GM10266 (cell line): ENCODE measurements at regions not wholly inside any gene's neighbourhood (a gene's known extent, or its start where the extent isn't known, plus 50 kb on each side); places are given as distances from the start of the nearest gene placed in this dataset.

ENCODE experiments used
- DNase-seq: peaks from one replicate; pipeline ENCODE4 v3.0.0; 2012; ENCODE audit errors: extremely low spot score
- CTCF ChIP-seq: IDR thresholded peaks from 2 replicates; pipeline ENCODE4 v1.5.1; 2012; ENCODE audit warnings: mild to moderate bottlenecking, low read depth; ENCODE audit not compliant: control insufficient read depth, insufficient read depth; ENCODE audit errors: missing control alignments

- no peak for TF ChIP-seq CTCF
These were observed 84.8 kb upstream of the RND3 start for GRCh38 chr2:150572194-150572766.

GRCh38 chr2:150571121-150571520 is 83.7 kb upstream of the RND3 start:
- TF ChIP-seq CTCF = no peak
- no peak for DNase-seq

More at GRCh38 chr2:150572194-150572766, 84.8 kb upstream of the RND3 start:
- no peak for DNase-seq

- no peak for TF ChIP-seq CTCF
These were observed 83.2 kb upstream of the RND3 start for GRCh38 chr2:150570712-150571111.

GRCh38 chr2:150569761-150570160 is 82.3 kb upstream of the RND3 start:
- no peak for TF ChIP-seq CTCF
- DNase-seq = no peak

More at GRCh38 chr2:150570712-150571111, 83.2 kb upstream of the RND3 start:
- DNase-seq = no peak

GRCh38 chr2:150567771-150568301 is 80.4 kb upstream of the RND3 start:
- no peak for DNase-seq
- no peak for TF ChIP-seq CTCF

- no peak for TF ChIP-seq CTCF
- no peak for DNase-seq
These were observed 78.8 kb upstream of the RND3 start for GRCh38 chr2:150566289-150566688.

GRCh38 chr2:150561076-150561475 is 73.6 kb upstream of the RND3 start:
- no peak for DNase-seq
- no peak for TF ChIP-seq CTCF
